Neural cell (in vitro differentiated cells): ENCODE measurements at regions not wholly inside any gene's neighbourhood (a gene's known extent, or its start where the extent isn't known, plus 50 kb on each side); places are given as distances from the start of the nearest gene placed in this dataset.

Experiments used
- CTCF ChIP-seq: fragments of 450-650 bp; IDR thresholded peaks from 2 replicates; pipeline ENCODE4 v1.5.1; 2014; ENCODE audit warnings: antibody characterized with exemption, mild to moderate bottlenecking, moderate library complexity; ENCODE audit not compliant: poor library complexity, severe bottlenecking
- EZH2 ChIP-seq: fragments of 200-600, 300-800 bp; shearing (Covaris generic), sonication (generic); IDR thresholded peaks from 2 replicates; pipeline ENCODE4 v1.6.1; 2014; ENCODE audit warnings: antibody characterized with exemption, low read length, borderline replicate concordance, mild to moderate bottlenecking; ENCODE audit not compliant: insufficient read depth, poor library complexity, severe bottlenecking
- POLR2AphosphoS5 ChIP-seq: IDR thresholded peaks from 2 replicates; pipeline ENCODE4 v1.6.1; 2012
- SMC3 ChIP-seq: fragments of 450-650 bp; conservative IDR thresholded peaks from 2 replicates; pipeline ENCODE4 v1.6.1; 2014; ENCODE audit warnings: antibody characterized with exemption, mild to moderate bottlenecking, moderate library complexity; ENCODE audit not compliant: poor library complexity
- TAF1 ChIP-seq: IDR thresholded peaks from 2 replicates; pipeline ENCODE4 v1.6.1; 2012; ENCODE audit warnings: low read depth
- TF ChIP-seq, protein P1 (sequence below): IDR thresholded peaks from 2 replicates; pipeline ENCODE4 v1.6.1; 2012; ENCODE audit warnings: borderline replicate concordance

DNA sequence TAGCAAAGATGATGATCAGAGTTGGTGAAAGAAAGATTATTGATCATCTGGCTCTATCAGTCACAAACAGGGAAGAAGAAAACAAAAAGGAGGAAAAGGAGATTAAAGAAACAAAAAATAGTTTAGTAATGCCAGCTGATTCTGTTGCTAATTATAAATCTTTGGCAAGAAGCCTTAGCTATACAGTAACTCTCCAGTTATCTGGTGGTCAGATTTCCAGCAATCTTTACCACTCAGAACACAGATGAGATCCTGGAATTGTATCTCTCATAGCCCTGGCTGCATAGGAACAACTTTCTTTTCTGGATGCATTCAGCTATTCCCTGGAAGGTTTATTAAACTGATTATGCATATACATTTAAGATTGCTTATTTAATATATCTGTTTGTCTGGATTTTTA is 256.8 kb upstream of the ZEB2 start:
- TF ChIP-seq CTCF (no peak), SMC3 (no peak), TAF1 (no peak), EZH2 (no peak), POLR2AphosphoS5 (no peak)
- TF ChIP-seq, protein P1, sequence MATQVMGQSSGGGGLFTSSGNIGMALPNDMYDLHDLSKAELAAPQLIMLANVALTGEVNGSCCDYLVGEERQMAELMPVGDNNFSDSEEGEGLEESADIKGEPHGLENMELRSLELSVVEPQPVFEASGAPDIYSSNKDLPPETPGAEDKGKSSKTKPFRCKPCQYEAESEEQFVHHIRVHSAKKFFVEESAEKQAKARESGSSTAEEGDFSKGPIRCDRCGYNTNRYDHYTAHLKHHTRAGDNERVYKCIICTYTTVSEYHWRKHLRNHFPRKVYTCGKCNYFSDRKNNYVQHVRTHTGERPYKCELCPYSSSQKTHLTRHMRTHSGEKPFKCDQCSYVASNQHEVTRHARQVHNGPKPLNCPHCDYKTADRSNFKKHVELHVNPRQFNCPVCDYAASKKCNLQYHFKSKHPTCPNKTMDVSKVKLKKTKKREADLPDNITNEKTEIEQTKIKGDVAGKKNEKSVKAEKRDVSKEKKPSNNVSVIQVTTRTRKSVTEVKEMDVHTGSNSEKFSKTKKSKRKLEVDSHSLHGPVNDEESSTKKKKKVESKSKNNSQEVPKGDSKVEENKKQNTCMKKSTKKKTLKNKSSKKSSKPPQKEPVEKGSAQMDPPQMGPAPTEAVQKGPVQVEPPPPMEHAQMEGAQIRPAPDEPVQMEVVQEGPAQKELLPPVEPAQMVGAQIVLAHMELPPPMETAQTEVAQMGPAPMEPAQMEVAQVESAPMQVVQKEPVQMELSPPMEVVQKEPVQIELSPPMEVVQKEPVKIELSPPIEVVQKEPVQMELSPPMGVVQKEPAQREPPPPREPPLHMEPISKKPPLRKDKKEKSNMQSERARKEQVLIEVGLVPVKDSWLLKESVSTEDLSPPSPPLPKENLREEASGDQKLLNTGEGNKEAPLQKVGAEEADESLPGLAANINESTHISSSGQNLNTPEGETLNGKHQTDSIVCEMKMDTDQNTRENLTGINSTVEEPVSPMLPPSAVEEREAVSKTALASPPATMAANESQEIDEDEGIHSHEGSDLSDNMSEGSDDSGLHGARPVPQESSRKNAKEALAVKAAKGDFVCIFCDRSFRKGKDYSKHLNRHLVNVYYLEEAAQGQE: no peak
